Uterus (tissue), 2 donors: ENCODE measurements at regions not wholly inside any gene's neighbourhood (a gene's known extent, or its start where the extent isn't known, plus 50 kb on each side); places are given as distances from the start of the nearest gene placed in this dataset.

Experiments used
- CTCF ChIP-seq, 4 experiments: fragments of 200-600 bp in 2 of 4; fragments of 450-650 bp in 2 of 4; sonication (generic) in 2 of 4; IDR thresholded peaks; one replicate each; pipeline ENCODE4 v1.5.1; 2016 to 2019; ENCODE audit warnings: antibody characterized with exemption in 4 of 4, mild to moderate bottlenecking in 2 of 4, moderate library complexity in 1 of 4
- POLR2A ChIP-seq, 2 donors: fragments of 450-650 bp; IDR thresholded peaks; one replicate each; pipeline ENCODE4 v1.6.1; 2016; ENCODE audit warnings: antibody characterized with exemption in 2 of 2, mild to moderate bottlenecking in 1 of 2, moderate library complexity in 1 of 2

- TF ChIP-seq CTCF (IDR thresholded peaks at IDR 0.05) (no peak), POLR2A (IDR thresholded peaks at IDR 0.05) (no peak)
Measured at GRCh38 chr7:3210531-3210930, 90.5 kb upstream of the SDK1 start.
